H1 (cell line): ENCODE measurements at regions not wholly inside any gene's neighbourhood (a gene's known extent, or its start where the extent isn't known, plus 50 kb on each side); places are given as distances from the start of the nearest gene placed in this dataset.

Experiments used
- CTCF ChIA-PET: fragments of 300-600 bp; sonication (Branson Sonifier 250); formaldehyde crosslinking; loops from one replicate; lab custom pipeline; 2021; ENCODE audit not compliant: partially characterized antibody; lab: Charles Lee
- POLR2A ChIA-PET: fragments of 300-600 bp; sonication (Branson Sonifier 250); formaldehyde crosslinking; loops from one replicate; lab custom pipeline; 2021; ENCODE audit warnings: inconsistent platforms; ENCODE audit not compliant: partially characterized antibody; lab: Charles Lee
- DNase-seq, 2 experiments: peaks; one replicate each; pipeline versions ENCODE4 v3.0.0 to v3.0.0-alpha.2; 2010 to 2022; ENCODE audit warnings: low spot score in 2 of 2, low read depth in 1 of 2, mixed read lengths in 1 of 2
- FAIRE-seq: peaks from 2 replicates; lab custom pipeline; 2011; peaks lifted over from hg19 to GRCh38; lab: Jason Lieb, UNC
- H2AFZ ChIP-seq: 2 replicates; pipeline ENCODE4 v1.8.1; 2012; ENCODE audit warnings: low read length, inconsistent platforms
- H2AK5ac ChIP-seq: 2 replicates; pipeline ENCODE4 v1.6.1; 2013; ENCODE audit warnings: low read depth, low read length
- H2BK120ac ChIP-seq: replicated peaks from 2 replicates; pipeline ENCODE3; 2013; ENCODE audit warnings: low read depth, low read length, inconsistent platforms
- H2BK12ac ChIP-seq: 2 replicates; pipeline ENCODE4 v1.6.1; 2013; ENCODE audit warnings: low read depth, low read length
- H2BK15ac ChIP-seq: 2 replicates; pipeline ENCODE4 v1.6.1; 2013; ENCODE audit warnings: low read length
- H2BK20ac ChIP-seq: 2 replicates; pipeline ENCODE4 v1.6.1; 2013; ENCODE audit warnings: low read length
- H2BK5ac ChIP-seq: 2 replicates; pipeline ENCODE4 v1.6.1; 2013; ENCODE audit warnings: low read depth, low read length
- H3K14ac ChIP-seq: 2 replicates; pipeline ENCODE4 v1.6.1; 2013; ENCODE audit warnings: inconsistent platforms; ENCODE audit not compliant: insufficient read length
- H3K18ac ChIP-seq: 2 replicates; pipeline ENCODE4 v1.6.1; 2013; ENCODE audit warnings: low read length; ENCODE audit errors: extremely low read depth
- H3K23ac ChIP-seq: 2 replicates; pipeline ENCODE4 v1.6.1; 2013; ENCODE audit warnings: inconsistent platforms; ENCODE audit not compliant: insufficient read length
- H3K23me2 ChIP-seq: 2 replicates; pipeline ENCODE4 v1.6.1; 2013; ENCODE audit warnings: low read depth, low read length
- H3K27ac ChIP-seq: 2 replicates; pipeline ENCODE4 v1.6.1; 2011; ENCODE audit warnings: low read depth, low read length, inconsistent platforms
- H3K27me3 ChIP-seq, 4 experiments: replicated peaks in 1 of 4; 1 replicate in 1 of 4; 2 replicates in 3 of 4; pipeline versions ENCODE4 v1.6.1 to v1.8.1; 2011 to 2013; ENCODE audit warnings: low read length in 3 of 4, mild to moderate bottlenecking in 3 of 4, inconsistent platforms in 2 of 4, mixed read lengths in 2 of 4, moderate library complexity in 1 of 4; ENCODE audit not compliant: control insufficient read depth in 3 of 4, insufficient read depth in 3 of 4; ENCODE audit errors: extremely low read depth in 1 of 4
- H3K36me3 ChIP-seq, 4 experiments: 2 replicates each; pipeline versions ENCODE4 v1.6.1 to v1.8.1; 2011 to 2013; ENCODE audit warnings: mild to moderate bottlenecking in 4 of 4, low read length in 3 of 4, moderate library complexity in 2 of 4, control low read depth in 1 of 4, inconsistent platforms in 1 of 4; ENCODE audit not compliant: insufficient read depth in 4 of 4, control insufficient read depth in 2 of 4
- H3K4ac ChIP-seq: replicated peaks from 2 replicates; pipeline ENCODE3; 2013; ENCODE audit warnings: low read length, low read depth, mixed read lengths, inconsistent platforms; ENCODE audit not compliant: insufficient read length
- H3K4me1 ChIP-seq, 4 experiments: replicated peaks in 1 of 4; 1 replicate in 1 of 4; 2 replicates in 3 of 4; pipeline versions ENCODE4 v1.6.1 to v1.8.1; 2011 to 2013; ENCODE audit warnings: low read length in 3 of 4, inconsistent platforms in 2 of 4, mixed read lengths in 1 of 4; ENCODE audit not compliant: insufficient read depth in 4 of 4, control insufficient read depth in 3 of 4
- H3K4me2 ChIP-seq, 2 experiments: 2 replicates each; pipeline versions ENCODE4 v1.6.1 to v1.8.1; 2011 to 2013; ENCODE audit warnings: low read depth in 2 of 2, low read length in 2 of 2, control low read depth in 1 of 2, inconsistent platforms in 1 of 2, mild to moderate bottlenecking in 1 of 2; ENCODE audit not compliant: insufficient read depth in 1 of 2
- H3K4me3 ChIP-seq, 4 experiments: fragments of 200-600, 300-600 bp in 1 of 4; sonication (generic), shearing (Covaris generic), sonication (Bioruptor Twin) in 1 of 4; 2 replicates each; pipeline versions ENCODE4 v1.5.1 to v1.8.1; 2011 to 2016; ENCODE audit warnings: low read length in 4 of 4, low read depth in 3 of 4, control low read depth in 2 of 4, inconsistent platforms in 2 of 4, mild to moderate bottlenecking in 2 of 4, mixed read lengths in 1 of 4, moderate library complexity in 1 of 4; ENCODE audit not compliant: insufficient read depth in 2 of 4; ENCODE audit errors: extremely low read depth in 1 of 4
- H3K56ac ChIP-seq: replicated peaks from 2 replicates; pipeline ENCODE3; 2013; ENCODE audit warnings: low read depth, mild to moderate bottlenecking, mixed read lengths, low read length, inconsistent platforms; ENCODE audit not compliant: insufficient read length
- H3K79me1 ChIP-seq: 2 replicates; pipeline ENCODE4 v1.6.1; 2013; ENCODE audit warnings: low read depth, low read length, control low read depth
- H3K79me2 ChIP-seq, 2 experiments: 2 replicates each; pipeline versions ENCODE4 v1.6.1 to v1.8.1; 2012 to 2013; ENCODE audit warnings: low read length in 2 of 2, mild to moderate bottlenecking in 2 of 2, inconsistent platforms in 1 of 2; ENCODE audit not compliant: insufficient read depth in 2 of 2, control insufficient read depth in 1 of 2
- H3K9ac ChIP-seq, 4 experiments: replicated peaks in 1 of 4; 1 replicate in 1 of 4; 2 replicates in 3 of 4; pipeline versions ENCODE4 v1.6.1 to v1.8.1; 2011 to 2013; ENCODE audit warnings: low read depth in 3 of 4, low read length in 3 of 4, control low read depth in 2 of 4, mild to moderate bottlenecking in 2 of 4, moderate library complexity in 2 of 4, inconsistent platforms in 1 of 4; ENCODE audit errors: extremely low read depth in 1 of 4
- H3K9me3 ChIP-seq, 2 experiments: 2 replicates each; pipeline versions ENCODE4 v1.6.1 to v1.8.1; 2012 to 2013; ENCODE audit warnings: mild to moderate bottlenecking in 2 of 2, moderate library complexity in 2 of 2, control low read depth in 1 of 2, inconsistent platforms in 1 of 2, low read depth in 1 of 2, low read length in 1 of 2, mixed read lengths in 1 of 2; ENCODE audit not compliant: insufficient read depth in 2 of 2
- H4K20me1 ChIP-seq, 2 experiments: replicated peaks in 1 of 2; 2 replicates each; pipeline versions ENCODE3 to v1.8.1; 2011 to 2013; ENCODE audit warnings: inconsistent platforms in 2 of 2, low read length in 2 of 2, mild to moderate bottlenecking in 1 of 2; ENCODE audit not compliant: insufficient read depth in 2 of 2, control insufficient read depth in 1 of 2
- H4K5ac ChIP-seq: 2 replicates; pipeline ENCODE4 v1.6.1; 2013; ENCODE audit warnings: low read length, low read depth, mixed read lengths, inconsistent platforms; ENCODE audit not compliant: insufficient read length
- H4K8ac ChIP-seq: 2 replicates; pipeline ENCODE4 v1.8.0; 2013; ENCODE audit warnings: mild to moderate bottlenecking, moderate library complexity, low read length, inconsistent platforms; ENCODE audit not compliant: insufficient read depth; ENCODE audit errors: extremely low read depth
- H4K91ac ChIP-seq: replicated peaks from 2 replicates; pipeline ENCODE3; 2013; ENCODE audit warnings: low read length, mixed read lengths, inconsistent platforms; ENCODE audit not compliant: insufficient read length
- ATF2 ChIP-seq: IDR thresholded peaks from 2 replicates; pipeline ENCODE4 v1.6.1; 2012; ENCODE audit warnings: low read length, inconsistent platforms
- CBX5 ChIP-seq: fragments of 300-800, 300-1000 bp; sonication (generic); IDR thresholded peaks from 2 replicates; pipeline ENCODE4 v1.7.1; 2016; ENCODE audit warnings: antibody characterized with exemption, low read length, low read depth
- CEBPB ChIP-seq: IDR thresholded peaks from 2 replicates; pipeline ENCODE4 v1.6.1; 2012; ENCODE audit warnings: low read depth, low read length
- CHD1 ChIP-seq: IDR thresholded peaks from 2 replicates; pipeline ENCODE4 v1.6.1; 2012; ENCODE audit warnings: low read depth, low read length, improper control_type of control experiment
- CREB1 ChIP-seq: IDR thresholded peaks from 2 replicates; pipeline ENCODE4 v1.6.1; 2012; ENCODE audit warnings: inconsistent platforms
- HDAC6 ChIP-seq: IDR thresholded peaks from one replicate; pipeline ENCODE4 v1.7.1; 2012; ENCODE audit warnings: low read depth, mild to moderate bottlenecking, inconsistent platforms, low read length, moderate library complexity
- JUN ChIP-seq: IDR thresholded peaks from 2 replicates; pipeline ENCODE4 v1.6.1; 2011; ENCODE audit warnings: low read depth, mild to moderate bottlenecking, improper control_type of control experiment, low read length
- SIX5 ChIP-seq: IDR thresholded peaks from 2 replicates; pipeline ENCODE4 v1.6.1; 2011; ENCODE audit warnings: mild to moderate bottlenecking, low read depth, low read length
- SUZ12 ChIP-seq: fragments of 200-600 bp; sonication (generic); IDR thresholded peaks from 2 replicates; pipeline ENCODE4 v1.6.1; 2012; ENCODE audit warnings: mild to moderate bottlenecking, inconsistent platforms, low read length, moderate library complexity, mixed read lengths
- TAF1 ChIP-seq: IDR thresholded peaks from 2 replicates; pipeline ENCODE4 v1.6.1; 2011; ENCODE audit warnings: mild to moderate bottlenecking, low read depth, low read length
- TAF7 ChIP-seq: optimal IDR thresholded peaks from 2 replicates; pipeline ENCODE3; 2011; ENCODE audit warnings: low read depth, mild to moderate bottlenecking, inconsistent platforms, low read length, moderate library complexity, borderline replicate concordance
- WGBS, 2 experiments: shearing (Covaris generic) in 1 of 2; methylation state at CpG; one replicate each; pipeline versions ENCODE4 v1.1.6 to v1.1.7; 2013 to 2015; ENCODE audit warnings: low lambda C conversion rate in 2 of 2, mixed read lengths in 2 of 2, inconsistent platforms in 1 of 2, low coverage in 1 of 2, missing lambda C conversion rate in 1 of 2; ENCODE audit not compliant: insufficient replicate concordance in 2 of 2, insufficient coverage in 1 of 2, insufficient read length in 1 of 2; ENCODE audit errors: extremely low coverage in 1 of 2, missing lambda C conversion rate in 1 of 2; 5-methylcytosine and 5-hydroxymethylcytosine counted together

GRCh38 chr6:43858161-43859153, 88.4 kb downstream of the VEGFA start:
- H3K79me1 ChIP-seq = peaks cover 2% of the 10 kb centered on the region; the same call in 1 of the 2 replicates
- no peaks in the 10 kb centered on the region; a peak in 1 of 4 replicates for H3K79me2 ChIP-seq
- no peaks in the 10 kb centered on the region for H3K23me2 ChIP-seq
- no peak overlapping the region; the same call in 1 of the 2 replicates for H3K18ac ChIP-seq
- FAIRE-seq (no peak), DNase-seq (no peak)
- no peak overlapping the region for H3K23ac ChIP-seq
- H3K4ac ChIP-seq = no peak overlapping the region
- H2BK5ac ChIP-seq = no peak overlapping the region
- ChIA-PET CTCF (interaction anchor here (0.8 to 8.9 kb wide), 20 partner anchors 7 to 220 kb away, joined by 3 to 79 read pairs (median 6); partner anchors contain the start of gene VEGFA), POLR2A (interaction anchor here (0.6 to 1.2 kb wide), 6 partner anchors 8 to 219 kb away, joined by 3 to 4 read pairs (median 3); no protein-coding TSS in a partner anchor)
- H2BK12ac ChIP-seq = no peak overlapping the region
- no peak overlapping the region for H3K4me3 ChIP-seq
- H3K27ac ChIP-seq = no peak overlapping the region
- H3K27me3 ChIP-seq = no peaks in the 10 kb centered on the region
- no peak overlapping the region for H2BK20ac ChIP-seq
- H4K20me1 ChIP-seq = peaks cover 0 to 2% of the 10 kb centered on the region in 2 experiments
- peak overlapping the region; percentile 4; the same call in 1 of the 2 replicates for H4K8ac ChIP-seq
- H3K14ac ChIP-seq = no peak overlapping the region
- no peak overlapping the region for H2BK120ac ChIP-seq
- H2AK5ac ChIP-seq = no peak overlapping the region
- H3K4me1 ChIP-seq = peaks cover 0 to 4% (median 3%) of the 10 kb centered on the region in 4 experiments; a peak in 3 of 7 replicates
- no peak overlapping the region for H3K9ac ChIP-seq
- no peak overlapping the region for H2AFZ ChIP-seq
- H3K9me3 ChIP-seq = no peaks in the 10 kb centered on the region
- no peak overlapping the region for H4K91ac ChIP-seq
- no peak overlapping the region for H2BK15ac ChIP-seq
- H3K36me3 ChIP-seq = no peaks in the 10 kb centered on the region
- H3K4me2 ChIP-seq = no peak overlapping the region
- H4K5ac ChIP-seq = no peak overlapping the region
- 91% methylated on average over 11 of the region's 11 CpGs; no CpG with 5 or more reads in 1 of the 2 experiments for WGBS, 2 experiments
- no peak overlapping the region for H3K56ac ChIP-seq
- TF ChIP-seq CHD1 = no peak
- no peak for TF ChIP-seq CBX5
- no peak for TF ChIP-seq ATF2
- TF ChIP-seq TAF7 = no peak
- TF ChIP-seq HDAC6 = no peak
- TF ChIP-seq JUN = no peak
- TF ChIP-seq CEBPB = no peak
- no peak for TF ChIP-seq CREB1
- no peak for TF ChIP-seq SIX5
- no peak for TF ChIP-seq TAF1
- TF ChIP-seq SUZ12 = no peak
